H1 (cell line): ENCODE measurements at regions not wholly inside any gene's neighbourhood (a gene's known extent, or its start where the extent isn't known, plus 50 kb on each side); places are given as distances from the start of the nearest gene placed in this dataset.

ENCODE experiments used
- CTCF ChIA-PET: fragments of 300-600 bp; sonication (Branson Sonifier 250); formaldehyde crosslinking; loops from one replicate; lab custom pipeline; 2021; ENCODE audit not compliant: partially characterized antibody; lab: Charles Lee
- POLR2A ChIA-PET: fragments of 300-600 bp; sonication (Branson Sonifier 250); formaldehyde crosslinking; loops from one replicate; lab custom pipeline; 2021; ENCODE audit warnings: inconsistent platforms; ENCODE audit not compliant: partially characterized antibody; lab: Charles Lee
- DNase-seq, 2 experiments: peaks; one replicate each; pipeline versions ENCODE4 v3.0.0 to v3.0.0-alpha.2; 2010 to 2022; ENCODE audit warnings: low spot score in 2 of 2, low read depth in 1 of 2, mixed read lengths in 1 of 2
- FAIRE-seq: peaks from 2 replicates; lab custom pipeline; 2011; peaks lifted over from hg19 to GRCh38; lab: Jason Lieb, UNC
- H2AFZ ChIP-seq: 2 replicates; pipeline ENCODE4 v1.8.1; 2012; ENCODE audit warnings: low read length, inconsistent platforms
- H2AK5ac ChIP-seq: 2 replicates; pipeline ENCODE4 v1.6.1; 2013; ENCODE audit warnings: low read depth, low read length
- H2BK120ac ChIP-seq: replicated peaks from 2 replicates; pipeline ENCODE3; 2013; ENCODE audit warnings: low read depth, low read length, inconsistent platforms
- H2BK12ac ChIP-seq: 2 replicates; pipeline ENCODE4 v1.6.1; 2013; ENCODE audit warnings: low read depth, low read length
- H2BK15ac ChIP-seq: 2 replicates; pipeline ENCODE4 v1.6.1; 2013; ENCODE audit warnings: low read length
- H2BK20ac ChIP-seq: 2 replicates; pipeline ENCODE4 v1.6.1; 2013; ENCODE audit warnings: low read length
- H2BK5ac ChIP-seq: 2 replicates; pipeline ENCODE4 v1.6.1; 2013; ENCODE audit warnings: low read depth, low read length
- H3K14ac ChIP-seq: 2 replicates; pipeline ENCODE4 v1.6.1; 2013; ENCODE audit warnings: inconsistent platforms; ENCODE audit not compliant: insufficient read length
- H3K18ac ChIP-seq: 2 replicates; pipeline ENCODE4 v1.6.1; 2013; ENCODE audit warnings: low read length; ENCODE audit errors: extremely low read depth
- H3K23ac ChIP-seq: 2 replicates; pipeline ENCODE4 v1.6.1; 2013; ENCODE audit warnings: inconsistent platforms; ENCODE audit not compliant: insufficient read length
- H3K23me2 ChIP-seq: 2 replicates; pipeline ENCODE4 v1.6.1; 2013; ENCODE audit warnings: low read depth, low read length
- H3K27ac ChIP-seq: 2 replicates; pipeline ENCODE4 v1.6.1; 2011; ENCODE audit warnings: low read depth, low read length, inconsistent platforms
- H3K27me3 ChIP-seq, 4 experiments: replicated peaks in 1 of 4; 1 replicate in 1 of 4; 2 replicates in 3 of 4; pipeline versions ENCODE4 v1.6.1 to v1.8.1; 2011 to 2013; ENCODE audit warnings: low read length in 3 of 4, mild to moderate bottlenecking in 3 of 4, inconsistent platforms in 2 of 4, mixed read lengths in 2 of 4, moderate library complexity in 1 of 4; ENCODE audit not compliant: control insufficient read depth in 3 of 4, insufficient read depth in 3 of 4; ENCODE audit errors: extremely low read depth in 1 of 4
- H3K36me3 ChIP-seq, 4 experiments: 2 replicates each; pipeline versions ENCODE4 v1.6.1 to v1.8.1; 2011 to 2013; ENCODE audit warnings: mild to moderate bottlenecking in 4 of 4, low read length in 3 of 4, moderate library complexity in 2 of 4, control low read depth in 1 of 4, inconsistent platforms in 1 of 4; ENCODE audit not compliant: insufficient read depth in 4 of 4, control insufficient read depth in 2 of 4
- H3K4ac ChIP-seq: replicated peaks from 2 replicates; pipeline ENCODE3; 2013; ENCODE audit warnings: low read length, low read depth, mixed read lengths, inconsistent platforms; ENCODE audit not compliant: insufficient read length
- H3K4me1 ChIP-seq, 4 experiments: replicated peaks in 1 of 4; 1 replicate in 1 of 4; 2 replicates in 3 of 4; pipeline versions ENCODE4 v1.6.1 to v1.8.1; 2011 to 2013; ENCODE audit warnings: low read length in 3 of 4, inconsistent platforms in 2 of 4, mixed read lengths in 1 of 4; ENCODE audit not compliant: insufficient read depth in 4 of 4, control insufficient read depth in 3 of 4
- H3K4me2 ChIP-seq, 2 experiments: 2 replicates each; pipeline versions ENCODE4 v1.6.1 to v1.8.1; 2011 to 2013; ENCODE audit warnings: low read depth in 2 of 2, low read length in 2 of 2, control low read depth in 1 of 2, inconsistent platforms in 1 of 2, mild to moderate bottlenecking in 1 of 2; ENCODE audit not compliant: insufficient read depth in 1 of 2
- H3K4me3 ChIP-seq, 4 experiments: fragments of 200-600, 300-600 bp in 1 of 4; sonication (generic), shearing (Covaris generic), sonication (Bioruptor Twin) in 1 of 4; 2 replicates each; pipeline versions ENCODE4 v1.5.1 to v1.8.1; 2011 to 2016; ENCODE audit warnings: low read length in 4 of 4, low read depth in 3 of 4, control low read depth in 2 of 4, inconsistent platforms in 2 of 4, mild to moderate bottlenecking in 2 of 4, mixed read lengths in 1 of 4, moderate library complexity in 1 of 4; ENCODE audit not compliant: insufficient read depth in 2 of 4; ENCODE audit errors: extremely low read depth in 1 of 4
- H3K56ac ChIP-seq: replicated peaks from 2 replicates; pipeline ENCODE3; 2013; ENCODE audit warnings: low read depth, mild to moderate bottlenecking, mixed read lengths, low read length, inconsistent platforms; ENCODE audit not compliant: insufficient read length
- H3K79me1 ChIP-seq: 2 replicates; pipeline ENCODE4 v1.6.1; 2013; ENCODE audit warnings: low read depth, low read length, control low read depth
- H3K79me2 ChIP-seq, 2 experiments: 2 replicates each; pipeline versions ENCODE4 v1.6.1 to v1.8.1; 2012 to 2013; ENCODE audit warnings: low read length in 2 of 2, mild to moderate bottlenecking in 2 of 2, inconsistent platforms in 1 of 2; ENCODE audit not compliant: insufficient read depth in 2 of 2, control insufficient read depth in 1 of 2
- H3K9ac ChIP-seq, 4 experiments: replicated peaks in 1 of 4; 1 replicate in 1 of 4; 2 replicates in 3 of 4; pipeline versions ENCODE4 v1.6.1 to v1.8.1; 2011 to 2013; ENCODE audit warnings: low read depth in 3 of 4, low read length in 3 of 4, control low read depth in 2 of 4, mild to moderate bottlenecking in 2 of 4, moderate library complexity in 2 of 4, inconsistent platforms in 1 of 4; ENCODE audit errors: extremely low read depth in 1 of 4
- H3K9me3 ChIP-seq, 2 experiments: 2 replicates each; pipeline versions ENCODE4 v1.6.1 to v1.8.1; 2012 to 2013; ENCODE audit warnings: mild to moderate bottlenecking in 2 of 2, moderate library complexity in 2 of 2, control low read depth in 1 of 2, inconsistent platforms in 1 of 2, low read depth in 1 of 2, low read length in 1 of 2, mixed read lengths in 1 of 2; ENCODE audit not compliant: insufficient read depth in 2 of 2
- H4K20me1 ChIP-seq, 2 experiments: replicated peaks in 1 of 2; 2 replicates each; pipeline versions ENCODE3 to v1.8.1; 2011 to 2013; ENCODE audit warnings: inconsistent platforms in 2 of 2, low read length in 2 of 2, mild to moderate bottlenecking in 1 of 2; ENCODE audit not compliant: insufficient read depth in 2 of 2, control insufficient read depth in 1 of 2
- H4K5ac ChIP-seq: 2 replicates; pipeline ENCODE4 v1.6.1; 2013; ENCODE audit warnings: low read length, low read depth, mixed read lengths, inconsistent platforms; ENCODE audit not compliant: insufficient read length
- H4K8ac ChIP-seq: 2 replicates; pipeline ENCODE4 v1.8.0; 2013; ENCODE audit warnings: mild to moderate bottlenecking, moderate library complexity, low read length, inconsistent platforms; ENCODE audit not compliant: insufficient read depth; ENCODE audit errors: extremely low read depth
- H4K91ac ChIP-seq: replicated peaks from 2 replicates; pipeline ENCODE3; 2013; ENCODE audit warnings: low read length, mixed read lengths, inconsistent platforms; ENCODE audit not compliant: insufficient read length
- ASH2L ChIP-seq: fragments of 200-600, 300-600 bp; sonication (generic); IDR thresholded peaks from one replicate; pipeline ENCODE4 v1.7.1; 2017; ENCODE audit warnings: low read length
- CHD1 ChIP-seq: IDR thresholded peaks from 2 replicates; pipeline ENCODE4 v1.6.1; 2012; ENCODE audit warnings: low read depth, low read length, improper control_type of control experiment
- CHD2 ChIP-seq: IDR thresholded peaks from 2 replicates; pipeline ENCODE4 v1.6.1; 2012; ENCODE audit warnings: low read length, improper control_type of control experiment
- CREB1 ChIP-seq: IDR thresholded peaks from 2 replicates; pipeline ENCODE4 v1.6.1; 2012; ENCODE audit warnings: inconsistent platforms
- E2F6 ChIP-seq: IDR thresholded peaks from 2 replicates; pipeline ENCODE4 v1.6.1; 2012; ENCODE audit warnings: inconsistent platforms
- HDAC6 ChIP-seq: IDR thresholded peaks from one replicate; pipeline ENCODE4 v1.7.1; 2012; ENCODE audit warnings: low read depth, mild to moderate bottlenecking, inconsistent platforms, low read length, moderate library complexity
- KDM4A ChIP-seq: IDR thresholded peaks from one replicate; pipeline ENCODE4 v1.7.1; 2012; ENCODE audit warnings: low read depth, mild to moderate bottlenecking, moderate library complexity, low read length, inconsistent platforms; ENCODE audit not compliant: severe bottlenecking
- NRF1 ChIP-seq: IDR thresholded peaks from 2 replicates; pipeline ENCODE4 v1.6.1; 2011; ENCODE audit warnings: mild to moderate bottlenecking, low read depth, low read length, improper control_type of control experiment
- POLR2AphosphoS5 ChIP-seq: IDR thresholded peaks from 2 replicates; pipeline ENCODE4 v1.6.1; 2011; ENCODE audit warnings: low read depth, low read length
- RFX5 ChIP-seq: IDR thresholded peaks from 2 replicates; pipeline ENCODE4 v1.6.1; 2011; ENCODE audit warnings: low read depth, low read length, improper control_type of control experiment, borderline replicate concordance
- WGBS, 2 experiments: shearing (Covaris generic) in 1 of 2; methylation state at CpG; one replicate each; pipeline versions ENCODE4 v1.1.6 to v1.1.7; 2013 to 2015; ENCODE audit warnings: low lambda C conversion rate in 2 of 2, mixed read lengths in 2 of 2, inconsistent platforms in 1 of 2, low coverage in 1 of 2, missing lambda C conversion rate in 1 of 2; ENCODE audit not compliant: insufficient replicate concordance in 2 of 2, insufficient coverage in 1 of 2, insufficient read length in 1 of 2; ENCODE audit errors: extremely low coverage in 1 of 2, missing lambda C conversion rate in 1 of 2; 5-methylcytosine and 5-hydroxymethylcytosine counted together

GRCh38 chr2:41923156-41923786 lies 124.5 kb upstream of the PKDCC start:
- no peak overlapping the region for H4K5ac ChIP-seq
- FAIRE-seq, result no peak
- H4K20me1 ChIP-seq, result no peaks in the 10 kb centered on the region
- no peak overlapping the region for H4K91ac ChIP-seq
- no peak overlapping the region for H4K8ac ChIP-seq
- H3K9ac ChIP-seq, result no peak overlapping the region; a peak in 1 of 7 replicates
- ChIA-PET CTCF (interaction anchor here (0.6 to 1.8 kb wide), 3 partner anchors 120 to 561 kb away, joined by 3 to 6 read pairs (median 3); no protein-coding TSS in a partner anchor), POLR2A (no interaction called here)
- no peak overlapping the region for H3K27ac ChIP-seq
- no peak overlapping the region for H3K4me3 ChIP-seq
- H3K23me2 ChIP-seq, result no peaks in the 10 kb centered on the region; the same call in 1 of the 2 replicates
- H3K79me1 ChIP-seq, result no peaks in the 10 kb centered on the region
- H2AK5ac ChIP-seq, result no peak overlapping the region
- no peaks in the 10 kb centered on the region for H3K79me2 ChIP-seq
- H2BK5ac ChIP-seq, result no peak overlapping the region
- no peak overlapping the region for H2BK120ac ChIP-seq
- H2BK12ac ChIP-seq, result no peak overlapping the region
- 83% methylated on average over 9 of the region's 9 CpGs; no CpG with 5 or more reads in 1 of the 2 experiments for WGBS, 2 experiments
- H3K4me2 ChIP-seq, result no peak overlapping the region
- no peak overlapping the region for H2BK15ac ChIP-seq
- H3K56ac ChIP-seq, result no peak overlapping the region
- no peaks in the 10 kb centered on the region for H3K9me3 ChIP-seq
- no peaks in the 10 kb centered on the region for H3K36me3 ChIP-seq
- TF ChIP-seq CHD2 (no peak), POLR2AphosphoS5 (no peak), ASH2L (no peak), E2F6 (no peak), CREB1 (no peak), KDM4A (no peak), HDAC6 (no peak), CHD1 (no peak), RFX5 (no peak), NRF1 (no peak)
- no peak for DNase-seq
- no peak overlapping the region for H3K18ac ChIP-seq
- no peak overlapping the region for H2AFZ ChIP-seq
- no peak overlapping the region for H3K23ac ChIP-seq
- H3K4me1 ChIP-seq, result no peaks in the 10 kb centered on the region; a peak in 1 of 7 replicates
- H2BK20ac ChIP-seq, result no peak overlapping the region
- no peak overlapping the region for H3K14ac ChIP-seq
- H3K4ac ChIP-seq, result no peak overlapping the region
- H3K27me3 ChIP-seq, result no peaks in the 10 kb centered on the region
